NCI-H1092 treated with DMSO at 0.1 percent for 48 hours (cell line): ENCODE measurements at regions not wholly inside any gene's neighbourhood (a gene's known extent, or its start where the extent isn't known, plus 50 kb on each side); places are given as distances from the start of the nearest gene placed in this dataset.
A peak's percentile ranks its signal among the peaks of the same experiment; 100 is the strongest.

Source experiments
- DNase-seq: peaks from one replicate; lab custom pipeline; 2025; lab: John Stamatoyannopoulos, UW

DNA sequence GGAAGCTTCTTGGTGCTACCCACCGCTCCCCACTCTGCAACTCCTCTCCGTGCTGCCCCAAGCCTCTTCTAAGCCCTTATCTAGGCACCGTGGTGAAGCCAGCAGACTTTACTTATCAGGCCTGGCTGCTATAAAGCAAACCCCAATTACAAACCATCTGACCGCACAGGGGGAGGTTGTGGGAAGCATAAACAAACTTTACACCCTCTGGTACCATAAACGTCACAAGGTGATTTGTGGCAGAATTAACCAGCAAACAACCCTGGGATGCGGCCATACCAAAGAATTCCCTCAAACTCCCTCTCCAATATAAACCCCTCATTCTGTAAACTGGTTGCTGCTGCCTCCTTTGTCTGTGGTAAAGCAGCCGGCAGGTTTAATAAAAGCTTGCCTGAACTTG is 55.2 kb downstream of the MAGEC2 start:
- no peak for DNase-seq

DNA sequence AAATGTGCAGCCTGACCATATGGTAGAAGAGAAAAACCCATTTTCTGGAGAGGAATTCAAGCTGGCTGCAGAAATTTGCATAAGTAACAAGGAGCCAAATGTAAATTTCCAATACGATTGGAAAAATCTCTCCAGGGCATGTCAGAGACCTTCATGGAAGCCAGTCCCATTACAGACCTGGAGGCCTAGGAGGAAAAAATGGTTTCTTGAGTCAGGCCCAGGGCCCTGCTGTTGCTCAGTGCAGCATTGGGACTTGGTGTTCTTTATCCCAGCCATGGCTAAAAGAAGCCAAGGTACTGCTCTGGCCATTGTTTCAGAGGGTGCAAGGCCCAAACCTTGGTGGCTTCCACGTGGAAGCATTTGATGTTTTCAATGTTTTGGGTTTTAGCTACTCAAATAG is 70.6 kb downstream of the MAGEC2 start:
- no peak for DNase-seq

- no peak for DNase-seq
These were observed 108.8 kb downstream of the MAGEC2 start for GRCh38 chrX:142096253-142096652.

GRCh38 chrX:142095651-142096245 is 109.3 kb downstream of the MAGEC2 start:
- no peak for DNase-seq

DNA sequence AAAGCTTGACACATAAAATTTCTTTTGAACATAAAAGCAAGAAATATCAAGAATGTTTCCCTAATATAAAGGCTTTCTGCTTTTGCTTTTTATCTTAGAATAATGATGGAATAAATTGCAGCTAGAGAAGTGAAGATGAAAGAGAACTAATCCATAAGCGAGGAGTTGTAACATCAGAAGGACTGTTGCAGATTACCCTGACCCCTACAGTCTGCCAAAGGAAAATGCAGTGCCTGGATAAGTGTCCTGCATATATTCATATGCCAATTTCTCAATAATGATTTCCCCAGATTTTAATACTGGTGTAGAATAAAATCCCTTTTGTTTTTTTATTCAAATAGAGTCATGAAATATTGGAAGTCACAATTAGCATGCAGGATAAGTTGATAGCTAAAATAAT is 115.9 kb downstream of the MAGEC2 start:
- DNase-seq: peak; percentile 25

GRCh38 chrX:142084611-142085010 is 120.5 kb downstream of the MAGEC2 start:
- no peak for DNase-seq

DNA sequence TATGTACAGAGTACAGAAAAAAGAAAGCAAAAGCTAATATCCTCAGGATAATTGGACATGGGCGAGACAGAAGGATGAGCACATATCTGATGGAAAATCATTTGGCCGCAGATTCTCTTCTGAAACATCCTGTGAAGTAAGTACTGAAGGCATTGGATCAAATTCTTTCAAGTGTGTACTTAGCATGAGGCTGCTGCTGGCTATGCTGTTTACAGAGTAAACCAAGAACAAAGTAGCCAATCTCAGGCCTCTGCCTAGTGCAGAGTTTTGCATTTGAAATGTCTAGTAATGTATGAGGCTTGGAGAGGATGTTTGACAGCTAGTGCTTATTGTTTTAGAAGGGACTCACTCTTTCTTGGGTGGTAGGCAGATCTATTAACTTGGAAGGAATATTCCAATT is 128.5 kb downstream of the MAGEC2 start:
- DNase-seq: peak; percentile 41

DNA sequence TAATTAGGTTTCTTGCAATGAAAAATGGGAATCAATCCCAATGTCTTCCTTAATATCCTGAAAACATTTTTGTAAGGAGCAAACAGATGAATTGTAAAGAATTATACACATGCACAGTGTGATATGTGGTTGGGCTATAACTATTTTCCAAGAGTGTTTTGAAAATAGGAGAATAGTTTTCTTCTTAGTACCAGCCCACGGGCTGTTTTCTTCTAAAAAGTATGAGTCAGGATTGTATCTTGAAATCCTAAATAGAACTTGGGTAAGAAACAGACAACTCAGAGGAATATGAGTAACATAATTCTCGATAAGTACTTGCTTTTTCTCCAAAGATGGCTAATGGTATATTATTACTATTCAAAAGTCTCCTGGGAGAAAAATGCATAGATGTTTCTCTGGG is 136.7 kb downstream of the MAGEC2 start:
- DNase-seq: no peak

GRCh38 chrX:142060191-142060590 is 144.9 kb downstream of the MAGEC2 start:
- DNase-seq: no peak

GRCh38 chrX:142054094-142054493 is 150.4 kb downstream of the MAGEC1 start:
- no peak for DNase-seq

- no peak for DNase-seq
These were observed 148.5 kb downstream of the MAGEC1 start for GRCh38 chrX:142052238-142052637.

DNA sequence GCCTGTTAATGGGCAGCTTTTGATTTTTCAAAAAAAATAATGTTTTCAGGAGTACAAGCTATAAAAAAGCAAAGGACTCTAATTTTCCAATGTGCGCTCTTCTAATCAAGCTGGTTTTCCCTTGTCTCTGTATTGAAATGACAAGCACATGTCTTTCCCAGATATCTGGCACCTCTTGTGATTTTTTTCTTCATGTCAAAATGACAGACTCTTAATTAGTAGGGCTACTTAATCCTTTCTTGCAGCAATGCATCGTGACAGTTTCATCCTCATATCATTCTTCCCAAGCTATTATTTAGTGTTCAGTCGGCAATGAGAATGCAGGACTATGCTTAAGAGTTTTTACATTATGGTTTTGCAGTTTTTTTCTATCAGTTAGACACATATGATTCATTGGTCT is 139.5 kb downstream of the MAGEC1 start:
- DNase-seq: no peak

GRCh38 chrX:142040906-142041305 is 137.2 kb downstream of the MAGEC1 start:
- DNase-seq: no peak

DNA sequence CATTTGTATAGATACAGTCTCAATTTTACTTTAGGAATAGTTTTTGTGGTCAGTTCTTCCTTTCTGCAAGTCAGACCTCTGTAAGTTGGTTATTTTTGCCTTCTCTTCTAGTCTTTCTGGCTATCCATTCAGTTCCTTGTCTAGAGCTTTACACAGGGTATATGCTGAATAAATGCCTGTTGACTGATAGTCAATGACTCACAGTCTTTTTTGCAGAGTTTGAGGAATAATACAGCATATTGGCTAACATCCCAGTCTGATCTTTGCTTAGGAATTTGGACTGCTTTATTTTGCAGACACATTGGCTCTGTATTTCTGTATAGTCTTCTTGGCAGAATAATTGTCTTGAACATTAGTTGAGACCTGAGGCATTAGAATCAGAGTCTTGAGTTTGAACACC is 132.4 kb downstream of the MAGEC1 start:
- DNase-seq: no peak

GRCh38 chrX:142005532-142005931 is 101.8 kb downstream of the MAGEC1 start:
- no peak for DNase-seq

GRCh38 chrX:142002471-142002870 is 98.8 kb downstream of the MAGEC1 start:
- DNase-seq: no peak

- DNase-seq: no peak
These were observed 98.2 kb downstream of the MAGEC1 start for GRCh38 chrX:142001934-142002333.

DNA sequence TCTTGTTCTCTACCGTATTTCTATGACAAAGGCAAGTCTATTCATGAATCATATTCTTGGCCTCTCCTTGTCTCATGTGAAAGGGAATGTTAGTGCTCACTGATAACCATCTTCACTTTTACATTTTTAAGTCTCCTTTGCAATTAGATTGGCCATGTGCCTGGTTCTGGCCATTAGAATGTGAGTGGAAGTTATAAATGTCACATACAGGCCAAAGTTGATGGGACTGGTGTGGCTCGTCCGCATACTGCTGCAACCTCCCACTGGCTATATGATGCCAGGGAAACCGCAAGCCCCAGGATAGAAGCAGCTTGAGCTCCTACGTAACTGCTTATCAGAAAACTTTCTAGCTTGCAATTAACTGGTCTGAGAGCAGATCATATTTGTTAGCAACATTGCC is 86.1 kb downstream of the MAGEC1 start:
- DNase-seq: no peak

DNA sequence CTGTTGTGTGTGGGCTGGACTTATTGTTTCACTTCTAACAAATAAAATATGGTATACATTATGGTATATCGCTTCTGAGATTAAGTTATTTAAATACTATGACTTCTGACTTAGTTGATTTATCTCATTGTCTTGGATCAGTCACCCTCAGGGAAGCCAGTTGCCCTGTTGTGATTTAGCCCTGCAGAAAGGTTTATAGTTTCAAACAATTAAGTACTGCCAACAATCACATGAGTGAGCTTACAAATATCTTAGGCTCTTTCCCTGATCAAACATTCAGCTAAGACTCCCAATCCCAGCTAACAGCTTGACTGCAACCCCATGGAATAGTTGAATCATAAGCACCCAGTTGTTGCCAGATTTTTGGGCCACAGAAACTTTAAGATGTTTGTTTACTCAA is 85.4 kb downstream of the MAGEC1 start:
- no peak for DNase-seq

GRCh38 chrX:141982296-141982695 is 78.6 kb downstream of the MAGEC1 start:
- DNase-seq: no peak

DNA sequence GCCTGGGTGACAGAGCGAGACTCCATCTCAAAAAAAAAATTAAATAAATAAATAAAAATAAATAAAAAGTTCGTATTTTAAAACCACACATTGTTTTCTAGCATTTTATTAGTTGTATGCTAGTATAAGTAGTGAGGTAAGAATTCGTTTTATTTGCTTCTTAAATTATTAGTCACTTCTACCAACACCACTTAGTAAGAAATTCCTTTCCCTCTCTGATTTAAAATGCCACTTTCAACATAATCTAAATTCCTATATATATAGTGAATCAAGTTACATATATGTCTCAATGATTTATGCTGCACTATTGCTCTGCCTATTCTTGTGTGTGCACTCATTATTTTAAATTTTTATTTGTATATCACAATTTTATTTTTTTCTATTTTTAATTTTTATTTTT is 72.1 kb downstream of the MAGEC1 start:
- no peak for DNase-seq

- no peak for DNase-seq
These were observed 66.0 kb downstream of the MAGEC1 start for GRCh38 chrX:141969706-141970105.

DNA sequence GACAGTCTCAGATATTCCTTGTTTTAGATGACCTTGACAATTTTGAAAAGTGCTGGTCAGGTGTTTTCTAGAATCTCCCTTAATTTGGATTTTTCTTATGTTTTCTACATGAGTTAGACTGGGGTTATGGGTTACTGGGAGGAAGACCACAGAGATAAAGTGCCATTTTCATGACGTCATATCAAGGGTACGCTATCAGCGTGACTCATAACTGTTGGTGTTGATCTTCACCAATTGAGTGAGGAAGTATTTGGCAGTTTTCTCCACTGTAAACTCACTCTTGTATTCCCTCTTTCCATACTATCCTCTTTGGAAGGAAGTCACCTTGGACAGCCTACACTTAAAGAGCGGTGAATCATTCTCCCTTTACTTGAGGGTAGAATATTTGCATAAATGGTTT is 56.9 kb downstream of the MAGEC1 start:
- no peak for DNase-seq
